ENCODE measurements at regions not wholly inside any gene's neighbourhood (a gene's known extent, or its start where the extent isn't known, plus 50 kb on each side); places are given as distances from the start of the nearest gene placed in this dataset.

- FAIRE-seq (no peak), ATAC-seq (no peak), DNase-seq (ENCODE audit: extremely low read depth in 1 of 4, low spot score in 3 of 4) (no peak)
- Histone ChIP-seq H3K9ac (ENCODE audit: insufficient read depth in 1 of 2, low read depth in 2 of 2, low read length in 2 of 2) (no peak overlapping the region), H3K79me2 (ENCODE audit: control insufficient read depth, insufficient read depth, low read length) (no peaks in the 10 kb centered on the region), H3K9me1 (ENCODE audit: control insufficient read depth, insufficient read depth, low read length) (no peaks in the 10 kb centered on the region), H3K4me1 (replicated peaks in 1 of 2; ENCODE audit: control insufficient read depth in 2 of 2, insufficient read depth in 2 of 2, low read length in 2 of 2) (peaks cover 0 to 3% of the 10 kb centered on the region in 2 experiments; a peak in 3 of 5 replicates), H2AFZ (ENCODE audit: low read depth, low read length) (no peak overlapping the region), H3K27ac (ENCODE audit: extremely low read depth, low read depth, low read length) (no peak overlapping the region), H4K20me1 (replicated peaks; ENCODE audit: control insufficient read depth, insufficient read depth, low read length) (peaks cover 21% of the 10 kb centered on the region), H3K36me3 (ENCODE audit: control insufficient read depth, insufficient read depth, low read length) (no peaks in the 10 kb centered on the region), H3K4me2 (ENCODE audit: insufficient read depth, low read length) (no peak overlapping the region), H3K9me3 (replicated peaks; ENCODE audit: control insufficient read depth, insufficient read depth, low read depth, low read length) (no peaks in the 10 kb centered on the region), H3K27me3 (ENCODE audit: control insufficient read depth in 2 of 2, insufficient read depth in 2 of 2, low read length in 2 of 2) (peaks cover 15 to 70% of the 10 kb centered on the region in 2 experiments), H3K4me3 (no peak overlapping the region)
- WGBS (ENCODE audit: insufficient coverage, low coverage, missing lambda C conversion rate), result 0% methylated on average over 3 of the region's 3 CpGs
- ChIA-PET CTCF (ENCODE audit: low intra/inter-chr PET ratio) (no interaction called here), POLR2A (interaction anchor here (0.6 kb wide), 1 partner anchor 777 kb away, joined by 3 read pairs; no protein-coding TSS in a partner anchor)
- no TSS peak for BruUV-seq (replicated peaks)
- intact Hi-C loops (cut with micrococcal nuclease) (no loop called here), in situ Hi-C loops (cut with MboI) (no loop called here)
- no peak for TF ChIP-seq MLLT1 (IDR thresholded peaks at IDR 0.05)
- TF ChIP-seq BRD9 (IDR thresholded peaks at IDR 0.05; ENCODE audit: low read depth, partially characterized antibody), result no peak
- TF ChIP-seq ZNF778 (CRISPR knock-in tag; IDR thresholded peaks at IDR 0.05), result no peak
- no peak for TF ChIP-seq ZBTB40 (IDR thresholded peaks at IDR 0.05)
- no peak for TF ChIP-seq ZBTB40 (CRISPR knock-in tag; IDR thresholded peaks at IDR 0.05)
- no peak for TF ChIP-seq POLR3A (IDR thresholded peaks at IDR 0.05; ENCODE audit: borderline replicate concordance, extremely low read depth, insufficient read depth, insufficient read length)
These were observed 59.5 kb downstream of the KLHDC7A start for GRCh38 chr1:18540136-18540765.
